Right lobe of liver (tissue), 6 donors: ENCODE measurements at regions not wholly inside any gene's neighbourhood (a gene's known extent, or its start where the extent isn't known, plus 50 kb on each side); places are given as distances from the start of the nearest gene placed in this dataset.

Experiments
- ATAC-seq, 4 donors: fragments of 200-7000 bp; cut with Tn5 transposase; one replicate each; pipeline ENCODE4 v1.9.1; 2020; ENCODE audit warnings: mild to moderate bottlenecking in 4 of 4, moderate library complexity in 4 of 4
- DNase-seq, 3 donors: peaks; one replicate each; pipeline ENCODE4 v3.0.0-alpha.2; 2020
- H3K27ac ChIP-seq, 3 donors: fragments of 200-600 bp; one replicate each; pipeline ENCODE4 v1.8.0; 2022
- H3K27me3 ChIP-seq, 2 donors: fragments of 200-600 bp; one replicate each; pipeline ENCODE4 v1.8.0; 2022
- H3K36me3 ChIP-seq, 4 donors: fragments of 200-600 bp; sonication (generic) in 1 of 4; one replicate each; pipeline versions ENCODE4 v1.5.1 to v1.8.0; 2017 to 2022; ENCODE audit warnings: control low read depth in 1 of 4
- H3K4me1 ChIP-seq, 4 donors: fragments of 200-600 bp; sonication (generic) in 1 of 4; one replicate each; pipeline versions ENCODE4 v1.5.1 to v1.8.0; 2017 to 2022; ENCODE audit warnings: control low read depth in 1 of 4
- H3K4me3 ChIP-seq, 3 donors: fragments of 200-600 bp; one replicate each; pipeline ENCODE4 v1.8.0; 2022
- H3K9me3 ChIP-seq, 4 donors: fragments of 200-600 bp; sonication (generic) in 1 of 4; one replicate each; pipeline versions ENCODE4 v1.5.1 to v1.8.0; 2017 to 2022; ENCODE audit warnings: control low read depth in 1 of 4
- POLR2A ChIP-seq: fragments of 450-650 bp; IDR thresholded peaks from one replicate; pipeline ENCODE4 v1.6.1; 2017; ENCODE audit warnings: antibody characterized with exemption, mild to moderate bottlenecking
- WGBS: methylation state at CpG from one replicate; pipeline ENCODE4 v1.1.6; 2018; ENCODE audit warnings: low coverage, low lambda C conversion rate; ENCODE audit not compliant: insufficient coverage; ENCODE audit errors: missing lambda C conversion rate; 5-methylcytosine and 5-hydroxymethylcytosine counted together
- intact Hi-C, 2 donors: fragments of 100-400 bp; cut with DNase I; formaldehyde crosslinking; loops; one replicate each; pipeline versions ENCODE4 v1.11.2 to v1.14.1; 2022
- TF ChIP-seq, protein P1 (sequence below), 4 donors: fragments of 200-600 bp in 3 of 4; fragments of 450-650 bp in 1 of 4; IDR thresholded peaks; one replicate each; pipeline versions ENCODE4 v1.5.1 to v1.8.0; 2016 to 2022; ENCODE audit warnings: antibody characterized with exemption in 4 of 4, mild to moderate bottlenecking in 2 of 4
- donor health status: DM: no; HTN: yes; CAD: no.
- donor health status: DM: no; HTN: no; CAD: no.
- donor health status: DM: no; HTN: no; CAD: no.
- donor health status: DM: no; HTN: yes; CAD: no.
- donor health status: DM: no; HTN: yes; CAD: no.

- Histone ChIP-seq H3K4me3 (no peak overlapping the region), H3K9me3 (no peaks in the 10 kb centered on the region), H3K4me1 (peaks cover 0 to 4% (median 0%) of the 10 kb centered on the region in 4 donors), H3K36me3 (no peaks in the 10 kb centered on the region), H3K27ac (no peak overlapping the region), H3K27me3 (no peaks in the 10 kb centered on the region)
- DNase-seq (no peak), ATAC-seq (no peak)
- intact Hi-C loops = no loop called here
- TF ChIP-seq, protein P1, sequence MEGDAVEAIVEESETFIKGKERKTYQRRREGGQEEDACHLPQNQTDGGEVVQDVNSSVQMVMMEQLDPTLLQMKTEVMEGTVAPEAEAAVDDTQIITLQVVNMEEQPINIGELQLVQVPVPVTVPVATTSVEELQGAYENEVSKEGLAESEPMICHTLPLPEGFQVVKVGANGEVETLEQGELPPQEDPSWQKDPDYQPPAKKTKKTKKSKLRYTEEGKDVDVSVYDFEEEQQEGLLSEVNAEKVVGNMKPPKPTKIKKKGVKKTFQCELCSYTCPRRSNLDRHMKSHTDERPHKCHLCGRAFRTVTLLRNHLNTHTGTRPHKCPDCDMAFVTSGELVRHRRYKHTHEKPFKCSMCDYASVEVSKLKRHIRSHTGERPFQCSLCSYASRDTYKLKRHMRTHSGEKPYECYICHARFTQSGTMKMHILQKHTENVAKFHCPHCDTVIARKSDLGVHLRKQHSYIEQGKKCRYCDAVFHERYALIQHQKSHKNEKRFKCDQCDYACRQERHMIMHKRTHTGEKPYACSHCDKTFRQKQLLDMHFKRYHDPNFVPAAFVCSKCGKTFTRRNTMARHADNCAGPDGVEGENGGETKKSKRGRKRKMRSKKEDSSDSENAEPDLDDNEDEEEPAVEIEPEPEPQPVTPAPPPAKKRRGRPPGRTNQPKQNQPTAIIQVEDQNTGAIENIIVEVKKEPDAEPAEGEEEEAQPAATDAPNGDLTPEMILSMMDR (IDR thresholded peaks at IDR 0.05) = no peak
- no peak for TF ChIP-seq POLR2A
Measured at GRCh38 chr10:107480781-107481180, 316.3 kb upstream of the SORCS1 start.

DNA sequence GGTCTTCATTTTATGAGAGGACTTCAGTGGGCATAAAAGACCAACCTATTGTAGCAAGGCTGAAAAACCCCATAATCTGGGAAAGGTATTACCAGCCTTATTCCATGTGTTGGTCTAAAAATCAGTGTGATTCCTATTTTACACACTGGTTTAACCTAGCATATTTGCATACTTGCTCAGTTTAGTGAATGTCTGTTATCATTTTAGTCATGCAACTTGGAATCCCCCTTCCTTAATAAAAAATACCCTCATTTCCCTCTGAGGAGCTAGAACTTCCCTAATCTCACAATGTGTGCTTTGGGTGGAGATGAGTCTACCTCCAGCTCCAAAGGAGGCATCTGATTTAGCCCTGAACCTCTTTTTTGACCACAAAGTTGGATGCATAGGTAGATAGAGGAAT, 312.8 kb upstream of the SORCS1 start:
- H3K4me3 ChIP-seq = no peak overlapping the region
- no peaks in the 10 kb centered on the region for H3K27me3 ChIP-seq
- no peaks in the 10 kb centered on the region for H3K9me3 ChIP-seq
- no peak for ATAC-seq
- DNase-seq = no peak
- TF ChIP-seq, protein P1 (IDR thresholded peaks at IDR 0.05) = no peak
- TF ChIP-seq POLR2A = no peak
- H3K27ac ChIP-seq = no peak overlapping the region
- H3K4me1 ChIP-seq = peaks cover 0 to 4% (median 0%) of the 10 kb centered on the region in 4 donors
- intact Hi-C loops = no loop called here
- H3K36me3 ChIP-seq = no peaks in the 10 kb centered on the region

DNA sequence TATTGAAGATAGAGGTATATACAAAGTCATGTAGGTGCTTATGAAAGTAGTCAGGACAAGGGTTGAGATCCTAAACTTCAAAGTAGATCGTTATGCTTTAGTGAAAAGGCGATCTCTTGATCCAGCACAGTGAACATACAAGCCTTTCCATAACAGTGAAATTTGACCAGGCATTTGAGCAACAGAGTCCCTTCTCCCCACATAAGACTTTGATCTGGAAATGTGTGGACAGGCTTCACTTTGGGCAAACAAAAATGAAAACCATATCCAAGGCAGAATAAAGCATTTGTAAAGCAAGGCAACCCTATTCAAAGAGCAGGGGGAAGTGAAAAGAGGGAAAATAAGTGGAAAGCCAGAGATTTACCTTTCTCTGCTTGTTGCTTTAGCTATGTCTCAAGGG, 311.9 kb upstream of the SORCS1 start:
- peaks cover 0 to 4% (median 0%) of the 10 kb centered on the region in 4 donors for H3K4me1 ChIP-seq
- H3K27me3 ChIP-seq = no peaks in the 10 kb centered on the region
- 50% methylated on average over 2 of the region's 2 CpGs for WGBS
- DNase-seq (peak in 1 of 3 donors; percentile 45), ATAC-seq (peak; percentile 65 to 95 (median 88))
- no peak overlapping the region for H3K27ac ChIP-seq
- H3K4me3 ChIP-seq = no peak overlapping the region
- intact Hi-C loops = no loop called here
- no peak for TF ChIP-seq POLR2A
- TF ChIP-seq, protein P1 (IDR thresholded peaks at IDR 0.05) = no peak
- H3K9me3 ChIP-seq = no peaks in the 10 kb centered on the region
- no peaks in the 10 kb centered on the region for H3K36me3 ChIP-seq

GRCh38 chr10:107474650-107475049, 310.1 kb upstream of the SORCS1 start:
- no peak for DNase-seq
- no peak overlapping the region for H3K4me3 ChIP-seq
- ATAC-seq = no peak
- WGBS = 44% methylated on average over 1 of the region's 1 CpG
- TF ChIP-seq, protein P1 (IDR thresholded peaks at IDR 0.05) = no peak
- no peak for TF ChIP-seq POLR2A
- H3K4me1 ChIP-seq = peaks cover 0 to 4% (median 0%) of the 10 kb centered on the region in 4 donors
- no peak overlapping the region for H3K27ac ChIP-seq
- H3K36me3 ChIP-seq = no peaks in the 10 kb centered on the region
- H3K9me3 ChIP-seq = no peaks in the 10 kb centered on the region
- H3K27me3 ChIP-seq = no peaks in the 10 kb centered on the region
- intact Hi-C loops = no loop called here

DNA sequence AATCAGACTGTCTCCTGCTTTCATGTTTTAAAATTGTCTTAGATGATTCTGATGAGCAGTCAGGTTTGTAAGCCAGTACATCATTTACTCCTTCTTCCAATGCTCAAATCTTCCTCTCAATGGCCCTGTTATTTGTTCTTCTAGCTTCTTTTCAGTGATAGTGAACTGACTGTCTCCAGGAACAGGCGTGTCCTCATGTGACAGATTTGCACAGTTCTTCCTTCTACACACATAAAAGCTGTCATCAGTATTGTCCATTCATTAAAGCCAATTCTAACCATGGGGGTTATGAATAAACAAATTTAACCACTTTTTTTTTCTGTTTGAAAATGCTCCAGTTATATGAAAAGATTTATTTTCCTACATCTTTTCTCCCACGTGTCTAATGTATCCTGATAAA, 308.7 kb upstream of the SORCS1 start:
- Histone ChIP-seq H3K36me3 (no peaks in the 10 kb centered on the region), H3K9me3 (no peaks in the 10 kb centered on the region), H3K4me3 (no peak overlapping the region), H3K4me1 (peaks cover 0 to 4% (median 0%) of the 10 kb centered on the region in 4 donors), H3K27me3 (no peaks in the 10 kb centered on the region), H3K27ac (no peak overlapping the region)
- intact Hi-C loops = no loop called here
- TF ChIP-seq, protein P1 (IDR thresholded peaks at IDR 0.05) = no peak
- ATAC-seq = no peak
- WGBS = 56% methylated on average over 2 of the region's 2 CpGs
- no peak for DNase-seq
